Limb (tissue), 2 donors: ENCODE measurements at regions not wholly inside any gene's neighbourhood (a gene's known extent, or its start where the extent isn't known, plus 50 kb on each side); places are given as distances from the start of the nearest gene placed in this dataset.
"Not testable (repeated sequence)": the region's sequence is repeated elsewhere in the genome, so short reads cannot be mapped to it uniquely, and the experiment has no call there.

Experiments
- DNase-seq, 2 donors: peaks; one replicate each; pipeline ENCODE4 v3.0.0-alpha.2; 2016; ENCODE audit errors: extremely low spot score in 2 of 2

DNA sequence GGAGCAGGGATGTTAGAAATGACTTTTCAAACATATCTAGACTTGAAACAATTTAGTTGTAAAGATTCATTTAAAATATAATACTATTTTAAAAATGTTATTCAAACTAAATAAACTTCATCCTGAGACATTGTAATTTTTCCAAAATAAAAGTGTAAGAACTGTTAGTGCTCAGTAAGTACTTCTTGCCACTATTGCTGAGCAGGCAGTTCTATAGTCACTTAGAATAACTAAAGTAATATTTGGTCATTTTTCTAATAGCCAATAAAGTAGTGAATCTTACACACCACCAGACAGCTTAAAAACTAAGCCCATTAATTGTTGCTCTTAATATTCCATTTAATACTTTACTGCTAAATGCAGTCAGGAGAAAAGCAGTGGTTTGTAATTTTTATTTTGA lies 1120.0 kb upstream of the CDH10 start:
- no peak for DNase-seq

GRCh38 chr5:25763781-25764180 lies 1119.0 kb upstream of the CDH10 start:
- DNase-seq, result no peak

GRCh38 chr5:25754895-25755294 lies 1110.1 kb upstream of the CDH10 start:
- DNase-seq, result no peak

DNA sequence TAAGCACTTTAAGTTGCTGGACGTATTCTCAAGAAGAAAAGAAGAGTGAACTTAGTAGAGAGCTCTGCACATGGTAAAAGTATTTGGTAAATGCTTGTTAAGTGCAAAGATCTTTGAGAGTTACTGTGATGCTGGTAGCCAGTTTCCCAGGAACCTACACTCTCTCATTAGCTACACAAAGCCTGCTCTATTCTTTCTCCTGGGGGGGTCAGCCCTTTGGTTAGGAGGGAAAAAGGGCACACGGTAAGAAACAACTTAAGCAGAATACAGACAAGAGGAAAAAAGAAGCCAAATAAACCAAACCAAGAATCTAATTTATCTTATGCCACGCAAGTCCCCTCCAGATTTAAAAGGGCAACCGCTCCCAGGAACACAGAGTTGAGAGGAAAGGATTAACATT lies 1100.1 kb upstream of the CDH10 start:
- DNase-seq, result no peak

- DNase-seq, result no peak
These were observed 1071.9 kb upstream of the CDH10 start for GRCh38 chr5:25716680-25717079.

DNA sequence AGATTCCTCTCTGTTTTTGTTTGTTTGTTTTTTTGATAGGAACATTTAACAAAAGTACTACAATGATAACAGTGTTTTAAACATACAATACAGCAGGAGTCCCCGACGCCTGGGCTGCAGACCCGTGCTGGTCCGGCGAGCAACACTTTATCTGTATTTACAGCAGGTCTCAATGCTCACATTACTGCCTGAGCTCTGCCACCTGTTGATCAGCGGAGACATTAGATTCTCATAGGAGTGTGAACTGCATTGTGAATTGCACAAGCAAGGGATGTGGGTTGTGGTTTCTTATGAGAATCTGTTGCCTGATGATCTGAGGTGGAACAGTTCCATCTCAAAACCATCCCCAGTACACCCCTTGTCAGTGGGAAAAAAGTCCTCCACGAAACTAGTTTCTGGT lies 1068.5 kb upstream of the CDH10 start:
- no peak for DNase-seq

DNA sequence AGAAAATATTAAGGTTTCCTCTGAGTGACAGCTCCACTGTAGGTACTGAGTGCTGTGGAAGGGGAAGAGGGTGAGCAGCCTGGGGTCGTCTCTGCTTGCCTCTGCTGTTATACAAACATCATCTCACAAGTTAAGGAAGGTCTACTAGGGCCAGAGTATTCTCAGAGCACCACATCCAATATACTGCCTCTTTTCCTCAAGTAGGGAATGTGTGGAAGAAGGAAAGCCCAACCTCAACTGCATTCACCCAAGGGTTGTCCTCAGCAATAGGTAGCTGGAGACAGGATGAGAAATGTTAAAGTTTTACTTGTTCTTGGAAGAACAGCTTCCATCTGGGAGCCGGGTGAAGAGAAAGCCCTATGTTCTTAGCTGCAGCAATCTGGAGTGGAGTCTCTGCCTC lies 1062.3 kb upstream of the CDH10 start:
- DNase-seq, result no peak

DNA sequence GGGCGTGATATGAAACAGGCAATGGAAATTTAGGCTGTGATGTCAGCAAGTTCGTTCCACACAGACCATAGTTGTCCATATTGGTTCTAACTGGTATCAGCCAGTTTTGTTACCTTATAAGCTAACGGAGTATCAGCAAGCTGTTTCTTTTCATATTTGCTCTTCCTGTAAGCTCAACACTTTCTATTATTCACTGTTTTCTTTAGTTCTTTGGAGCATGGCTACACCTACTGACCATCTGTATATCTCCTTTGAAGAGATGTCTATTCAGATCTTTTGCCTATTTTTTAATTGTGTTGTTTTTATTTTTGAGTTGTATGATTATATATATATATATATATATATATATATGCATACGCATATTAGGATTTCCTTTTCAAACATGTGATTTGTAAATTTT lies 1057.2 kb upstream of the CDH10 start:
- no peak for DNase-seq

- DNase-seq, result no peak
These were observed 1050.0 kb upstream of the CDH10 start for GRCh38 chr5:25694801-25695200.

- no peak for DNase-seq
These were observed 1043.4 kb upstream of the CDH10 start for GRCh38 chr5:25688156-25688555.

- no peak for DNase-seq
These were observed 1025.0 kb upstream of the CDH10 start for GRCh38 chr5:25669645-25670401.

DNA sequence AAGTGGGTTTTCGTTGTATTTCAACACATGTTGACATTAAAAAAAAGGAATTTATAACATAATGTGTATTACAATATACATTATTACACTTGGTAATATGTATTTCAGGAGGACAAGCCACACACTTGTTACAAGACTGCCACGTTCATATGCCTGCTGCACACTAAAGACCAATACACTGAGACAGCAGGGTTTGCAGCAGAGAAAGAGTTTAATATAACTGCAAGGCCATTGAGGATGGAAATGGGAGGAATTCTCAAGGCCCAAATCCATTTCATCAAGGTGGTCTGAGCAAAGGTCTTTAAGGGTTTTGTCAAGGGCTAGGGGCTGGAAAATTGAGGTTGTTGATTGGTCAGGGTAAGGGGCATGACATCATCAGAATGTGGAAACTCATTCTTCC lies 1017.8 kb upstream of the CDH10 start:
- DNase-seq, result no peak

DNA sequence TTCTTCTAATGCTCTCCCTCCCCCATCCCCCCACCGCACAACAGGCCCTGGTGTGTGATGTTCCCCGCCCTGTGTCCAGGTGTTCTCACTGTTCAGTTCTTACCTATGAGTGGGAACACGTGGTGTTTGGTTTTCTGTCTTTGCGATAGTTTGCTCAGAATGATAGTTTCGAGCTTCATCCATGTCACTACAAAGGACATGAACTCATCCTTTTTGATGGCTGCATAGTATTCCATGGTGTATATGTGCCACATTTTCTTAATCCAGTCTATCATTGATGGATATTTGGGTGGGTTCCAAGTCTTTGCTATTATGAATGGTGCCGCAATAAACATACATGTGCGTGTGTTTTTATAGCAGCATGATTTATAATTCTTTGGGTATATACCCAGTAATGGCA lies 1005.5 kb upstream of the CDH10 start:
- DNase-seq, result not testable (repeated sequence)

DNA sequence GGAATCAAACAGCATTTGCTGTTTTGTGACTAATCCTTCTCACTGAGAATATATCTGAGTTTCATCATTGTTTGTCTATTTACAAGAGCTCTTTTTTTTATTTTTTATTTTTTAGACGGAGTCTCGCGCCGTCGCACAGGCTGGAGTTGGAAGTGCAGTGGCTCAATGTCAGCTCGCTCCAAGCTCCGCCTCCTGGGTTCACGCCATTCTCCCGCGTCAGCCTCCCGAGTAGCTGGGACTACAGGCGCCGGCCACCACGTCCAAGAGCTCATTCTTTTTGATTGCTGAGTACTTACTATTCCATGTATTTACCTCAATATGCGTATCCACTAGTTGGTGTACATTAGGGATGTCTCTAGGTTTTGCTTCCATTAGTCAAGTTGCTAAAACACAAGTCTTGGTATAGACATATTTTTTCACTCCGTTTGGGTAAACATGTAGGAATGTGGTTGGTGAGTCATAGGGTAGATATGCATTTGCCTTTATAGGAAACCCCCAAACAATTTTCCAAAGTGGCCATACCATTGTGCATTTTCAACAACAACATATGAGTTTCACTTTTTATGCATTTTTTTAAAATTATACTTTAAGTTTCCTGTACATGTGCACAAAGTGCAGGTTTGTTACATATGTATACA lies 1005.0 kb upstream of the CDH10 start:
- no peak for DNase-seq

- DNase-seq, result no peak
These were observed 1001.9 kb upstream of the CDH10 start for GRCh38 chr5:25646421-25647341.

DNA sequence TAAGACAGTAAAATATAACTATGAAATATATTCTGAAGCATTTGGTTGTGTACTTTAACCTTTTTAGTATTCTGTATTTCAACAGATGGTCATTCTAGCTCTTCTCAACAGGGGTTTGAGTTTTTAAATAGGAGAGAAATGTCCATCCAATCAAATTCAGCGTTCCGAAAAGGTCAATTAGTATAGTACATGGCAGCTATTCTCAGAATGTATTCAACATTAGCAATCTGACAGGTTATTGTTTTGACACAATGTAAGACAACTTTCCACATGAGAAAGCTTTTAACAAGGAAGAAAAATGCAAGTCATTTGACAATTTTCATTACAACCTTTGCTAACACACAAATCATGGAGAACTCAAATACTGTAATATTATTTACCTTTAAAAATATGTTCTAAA lies 996.3 kb upstream of the CDH10 start:
- no peak for DNase-seq

GRCh38 chr5:25619273-25619672 lies 974.5 kb upstream of the CDH10 start:
- DNase-seq, result no peak

- DNase-seq, result no peak
These were observed 974.0 kb upstream of the CDH10 start for GRCh38 chr5:25618821-25619220.

DNA sequence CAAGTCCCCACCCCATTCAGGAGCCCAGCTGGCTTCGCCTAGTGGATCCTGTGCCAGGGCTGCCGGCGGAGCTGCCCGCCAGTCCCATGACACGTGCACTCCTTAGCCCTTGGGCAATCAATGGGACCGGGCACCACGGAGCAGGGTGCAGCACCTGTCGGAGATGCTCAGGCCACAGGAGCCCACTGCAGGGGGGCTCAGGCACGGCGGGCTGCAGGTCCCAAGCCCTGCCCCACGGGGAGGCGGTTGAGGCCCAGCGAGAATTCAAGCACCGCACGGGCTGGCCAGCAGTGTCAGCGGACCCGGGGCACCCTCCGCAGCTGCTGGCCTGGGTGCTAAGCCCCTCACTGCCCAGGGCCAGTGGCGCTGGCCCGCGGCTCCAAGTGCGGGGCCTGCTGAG lies 969.7 kb upstream of the CDH10 start:
- no peak for DNase-seq

- DNase-seq, result no peak
These were observed 959.9 kb upstream of the CDH10 start for GRCh38 chr5:25604681-25605080.

DNA sequence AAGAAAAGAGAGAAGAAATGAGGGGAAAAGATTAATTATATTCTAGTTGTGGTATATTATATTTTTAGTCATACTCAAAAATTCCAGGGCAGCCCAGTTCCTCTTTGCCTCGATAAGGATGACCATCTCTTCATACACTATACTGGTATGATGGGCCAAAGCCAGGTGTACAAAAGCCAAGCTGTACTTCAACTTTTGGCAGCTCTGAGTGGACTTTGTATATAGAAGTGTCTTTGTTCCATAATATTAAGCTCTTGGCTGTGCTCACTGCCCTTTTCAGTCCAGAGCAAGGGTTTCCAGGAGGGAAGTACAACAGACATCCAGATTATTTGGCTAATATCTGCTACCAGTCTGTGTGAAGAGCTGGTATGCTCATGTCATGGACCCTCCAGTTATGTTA lies 934.3 kb upstream of the CDH10 start:
- peak in 1 of 2 donors; percentile 9 for DNase-seq

GRCh38 chr5:25573691-25574090 lies 928.9 kb upstream of the CDH10 start:
- no peak for DNase-seq
